ENCODE measurements at regions not wholly inside any gene's neighbourhood (a gene's known extent, or its start where the extent isn't known, plus 50 kb on each side); places are given as distances from the start of the nearest gene placed in this dataset.

DNA sequence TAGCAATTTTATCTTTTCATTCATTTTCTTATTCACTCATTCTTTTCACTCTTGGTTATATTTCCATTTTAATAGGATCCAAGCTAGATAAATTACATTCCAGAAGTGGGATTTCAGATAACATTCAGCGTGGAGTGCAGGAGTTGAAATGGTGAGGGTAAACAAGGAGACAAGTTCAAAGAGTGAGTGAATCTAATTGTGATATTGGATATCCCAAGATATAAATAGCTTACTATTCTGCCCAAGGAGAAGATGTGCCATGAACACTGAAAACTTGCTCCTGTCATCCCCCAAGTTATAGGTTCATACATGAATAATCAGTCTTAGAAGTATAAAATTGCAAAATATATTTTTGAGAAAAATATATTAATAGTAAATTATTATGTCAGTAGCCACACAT lies 459.3 kb downstream of the CETN3 start:
- no peak for TF ChIP-seq CTCF (IDR thresholded peaks at IDR 0.05; ENCODE audit: insufficient read depth, low read length, poor library complexity, severe bottlenecking)
- H3K36me3 ChIP-seq (ENCODE audit: control insufficient read depth, insufficient read depth, low read length), result no peaks in the 10 kb centered on the region
- no peak overlapping the region for H3K4me3 ChIP-seq (replicated peaks; ENCODE audit: low read depth, low read length)
- DNase-seq (ENCODE audit: extremely low read depth, insufficient read length), result no peak
- no peaks in the 10 kb centered on the region for H3K27me3 ChIP-seq (replicated peaks; ENCODE audit: control insufficient read depth, insufficient read depth, low read length)

DNA sequence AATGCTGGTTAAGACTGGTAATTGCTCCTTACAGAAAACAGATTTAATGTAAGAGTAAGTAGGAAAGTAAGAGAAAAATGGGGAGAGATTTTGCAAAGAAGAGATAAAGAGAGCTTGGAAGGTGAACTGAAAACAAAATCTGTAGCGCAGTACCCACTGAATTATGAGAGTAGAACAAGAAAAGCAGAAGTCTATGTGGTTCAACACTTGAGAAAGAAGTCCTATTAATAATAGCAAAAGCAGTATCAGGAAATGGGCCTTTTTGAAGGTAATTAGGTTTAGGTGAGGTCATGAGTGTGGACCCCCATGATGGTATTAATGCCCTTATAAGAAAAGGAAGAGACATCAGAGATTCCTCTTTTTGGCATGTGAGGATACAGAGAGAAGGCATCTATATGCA lies 460.6 kb downstream of the CETN3 start:
- Histone ChIP-seq H3K4me3 (replicated peaks; ENCODE audit: low read depth, low read length) (no peak overlapping the region), H3K36me3 (ENCODE audit: control insufficient read depth, insufficient read depth, low read length) (no peaks in the 10 kb centered on the region), H3K27me3 (replicated peaks; ENCODE audit: control insufficient read depth, insufficient read depth, low read length) (no peaks in the 10 kb centered on the region)
- no peak for TF ChIP-seq CTCF (IDR thresholded peaks at IDR 0.05; ENCODE audit: insufficient read depth, low read length, poor library complexity, severe bottlenecking)
- no peak for DNase-seq (ENCODE audit: extremely low read depth, insufficient read length)

DNA sequence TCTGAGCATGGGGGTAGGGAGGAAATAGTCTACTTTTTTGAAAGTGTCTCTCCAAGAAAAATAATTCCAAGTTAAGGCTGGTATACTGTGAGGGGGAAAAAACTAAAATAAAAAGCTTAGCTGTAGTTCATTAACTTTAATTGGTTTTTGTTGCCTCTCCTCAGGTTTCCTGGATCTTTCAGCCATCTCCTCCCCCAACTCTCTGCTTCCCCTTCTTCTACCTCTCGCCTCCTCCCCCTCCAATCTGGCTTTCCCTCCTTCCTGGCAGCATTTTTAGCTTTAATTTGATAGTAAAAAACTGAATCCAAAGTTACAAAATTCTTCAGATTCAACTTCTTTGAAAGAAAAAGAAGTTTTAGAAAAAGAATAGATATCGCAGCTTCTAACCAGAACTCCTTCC lies 462.6 kb downstream of the CETN3 start:
- H3K4me3 ChIP-seq (replicated peaks; ENCODE audit: low read depth, low read length), result no peak overlapping the region
- DNase-seq (ENCODE audit: extremely low read depth, insufficient read length), result no peak
- H3K27me3 ChIP-seq (replicated peaks; ENCODE audit: control insufficient read depth, insufficient read depth, low read length), result no peaks in the 10 kb centered on the region
- no peaks in the 10 kb centered on the region for H3K36me3 ChIP-seq (ENCODE audit: control insufficient read depth, insufficient read depth, low read length)
- TF ChIP-seq CTCF (IDR thresholded peaks at IDR 0.05; ENCODE audit: insufficient read depth, low read length, poor library complexity, severe bottlenecking), result no peak

- DNase-seq (ENCODE audit: extremely low read depth, insufficient read length), result no peak
- no peak overlapping the region for H3K4me3 ChIP-seq (replicated peaks; ENCODE audit: low read depth, low read length)
- TF ChIP-seq CTCF (IDR thresholded peaks at IDR 0.05; ENCODE audit: insufficient read depth, low read length, poor library complexity, severe bottlenecking), result no peak
- no peaks in the 10 kb centered on the region for H3K27me3 ChIP-seq (replicated peaks; ENCODE audit: control insufficient read depth, insufficient read depth, low read length)
- H3K36me3 ChIP-seq (ENCODE audit: control insufficient read depth, insufficient read depth, low read length), result no peaks in the 10 kb centered on the region
These were observed 463.0 kb downstream of the CETN3 start for GRCh38 chr5:89946508-89946907.

GRCh38 chr5:89942171-89942570 lies 467.4 kb downstream of the CETN3 start:
- Histone ChIP-seq H3K36me3 (ENCODE audit: control insufficient read depth, insufficient read depth, low read length) (no peaks in the 10 kb centered on the region), H3K4me3 (replicated peaks; ENCODE audit: low read depth, low read length) (no peak overlapping the region), H3K27me3 (replicated peaks; ENCODE audit: control insufficient read depth, insufficient read depth, low read length) (no peaks in the 10 kb centered on the region)
- no peak for TF ChIP-seq CTCF (IDR thresholded peaks at IDR 0.05; ENCODE audit: insufficient read depth, low read length, poor library complexity, severe bottlenecking)
- no peak for DNase-seq (ENCODE audit: extremely low read depth, insufficient read length)

DNA sequence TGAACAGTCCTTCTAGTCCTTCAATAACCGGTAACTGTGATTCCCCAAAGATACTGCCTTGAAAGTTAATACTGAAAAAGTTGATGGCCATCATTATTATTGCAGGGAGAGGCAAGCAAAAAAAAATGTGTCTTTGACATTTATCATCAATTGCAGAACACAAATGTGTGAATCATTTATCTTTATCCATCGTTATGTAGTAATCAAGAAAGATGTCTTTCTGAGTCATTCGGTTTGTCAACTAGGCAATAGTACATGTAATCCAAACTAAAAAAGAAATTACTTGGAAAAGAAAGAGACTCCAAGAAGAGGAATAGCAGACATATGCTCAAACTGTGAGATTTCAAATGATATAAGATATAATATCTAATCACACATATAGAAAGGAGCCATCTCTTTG lies 473.0 kb downstream of the CETN3 start:
- DNase-seq (ENCODE audit: extremely low read depth, insufficient read length), result no peak
- Histone ChIP-seq H3K27me3 (replicated peaks; ENCODE audit: control insufficient read depth, insufficient read depth, low read length) (no peaks in the 10 kb centered on the region), H3K36me3 (ENCODE audit: control insufficient read depth, insufficient read depth, low read length) (no peaks in the 10 kb centered on the region), H3K4me3 (replicated peaks; ENCODE audit: low read depth, low read length) (no peak overlapping the region)
- no peak for TF ChIP-seq CTCF (IDR thresholded peaks at IDR 0.05; ENCODE audit: insufficient read depth, low read length, poor library complexity, severe bottlenecking)
